Fibroblast of lung (primary cell): ENCODE measurements at regions not wholly inside any gene's neighbourhood (a gene's known extent, or its start where the extent isn't known, plus 50 kb on each side); places are given as distances from the start of the nearest gene placed in this dataset.

Experiments used
- CTCF ChIP-seq, 2 donors: IDR thresholded peaks in 1 of 2; conservative IDR thresholded peaks in 1 of 2; 1 replicate in 1 of 2; 2 replicates in 1 of 2; pipeline ENCODE4 v1.5.1; 2011 to 2012; ENCODE audit warnings: low read length in 2 of 2, control low read depth in 1 of 2, inconsistent platforms in 1 of 2, low read depth in 1 of 2, mild to moderate bottlenecking in 1 of 2
- EZH2 ChIP-seq: IDR thresholded peaks from 2 replicates; pipeline ENCODE4 v1.5.1; 2012; ENCODE audit warnings: low read length, control low read depth, mild to moderate bottlenecking; ENCODE audit errors: missing control alignments

GRCh38 chr10:131014271-131014670 lies 297.2 kb downstream of the TCERG1L start:
- no peak for TF ChIP-seq CTCF (conservative IDR thresholded peaks at IDR 0.05 in 1 of 2, IDR thresholded peaks at IDR 0.05 in 1 of 2; ENCODE audit: low read depth in 1 of 2, low read length in 2 of 2)
- no peak for TF ChIP-seq EZH2
